ENCODE measurements at regions not wholly inside any gene's neighbourhood (a gene's known extent, or its start where the extent isn't known, plus 50 kb on each side); places are given as distances from the start of the nearest gene placed in this dataset.

GRCh38 chr1:222892137-222892769 lies 77.4 kb downstream of the DISP1 start:
- Histone ChIP-seq H3K27me3 (ENCODE audit: control insufficient read depth, extremely low read depth, insufficient read depth, low read length) (no peaks in the 10 kb centered on the region), H2AFZ (ENCODE audit: control insufficient read depth, low read length) (no peak overlapping the region), H3K9me1 (ENCODE audit: control insufficient read depth, extremely low read depth, insufficient read depth, low read length) (no peaks in the 10 kb centered on the region), H3K9me3 (ENCODE audit: control insufficient read depth, low read depth, low read length) (no peaks in the 10 kb centered on the region), H3K4me1 (ENCODE audit: control insufficient read depth, extremely low read depth, insufficient read depth, low read length) (peaks cover 30% of the 10 kb centered on the region), H3K4me2 (ENCODE audit: control insufficient read depth, extremely low read depth, insufficient read depth, low read depth, low read length) (peak overlapping the region; percentile 23), H4K20me1 (ENCODE audit: control insufficient read depth, extremely low read depth, insufficient read depth, low read length) (no peaks in the 10 kb centered on the region), H3K4me3 (ENCODE audit: control insufficient read depth in 2 of 3, extremely low read depth in 1 of 3, insufficient read depth in 2 of 3, low read depth in 1 of 3, low read length in 3 of 3) (no peak overlapping the region), H3K9ac (ENCODE audit: control insufficient read depth, extremely low read depth, insufficient read depth, low read length) (no peak overlapping the region), H3K79me2 (ENCODE audit: control insufficient read depth, insufficient read depth, low read length) (no peaks in the 10 kb centered on the region), H3K36me3 (ENCODE audit: control insufficient read depth in 2 of 2, extremely low read depth in 1 of 2, insufficient read depth in 2 of 2, low read length in 2 of 2) (no peaks in the 10 kb centered on the region), H3K27ac (ENCODE audit: control insufficient read depth, insufficient read depth, low read length) (no peak overlapping the region)
- no peak for TF ChIP-seq CTCF (optimal IDR thresholded peaks at IDR 0.05 in 1 of 3, IDR thresholded peaks at IDR 0.05 in 1 of 3, conservative IDR thresholded peaks at IDR 0.05 in 1 of 3; ENCODE audit: extremely low read depth in 1 of 3, insufficient read depth in 2 of 3, low read length in 3 of 3)
- TF ChIP-seq EZH2 (IDR thresholded peaks at IDR 0.05; ENCODE audit: low read length) = no peak
- FAIRE-seq = peak; percentile 61
- dilution Hi-C loops (cut with MboI; ENCODE audit: extremely low pct_ligation_motif_present, low sequenced_read_pairs) = no loop called here
- DNase-seq (ENCODE audit: low read depth, low spot score) = peak; percentile 28

DNA sequence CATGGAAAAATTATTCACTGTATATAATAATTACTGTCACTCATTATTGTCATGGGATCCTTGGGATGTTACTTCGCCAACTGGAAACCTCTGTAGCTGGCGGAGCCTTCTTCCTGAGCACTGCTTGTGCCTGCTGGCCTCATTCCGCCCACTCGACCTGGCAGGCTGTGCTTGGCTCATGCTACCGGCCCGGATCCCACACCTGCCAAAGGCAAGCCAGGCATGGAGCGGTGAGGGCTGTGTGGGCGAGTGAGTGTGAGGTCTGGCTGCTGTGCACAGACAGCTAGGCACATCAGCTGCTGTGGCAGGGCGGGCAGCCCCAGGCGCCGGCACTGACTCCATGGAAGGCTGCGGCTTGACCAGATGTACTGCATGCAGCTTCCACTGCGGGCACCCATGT lies 78.4 kb downstream of the DISP1 start:
- H3K9ac ChIP-seq (ENCODE audit: control insufficient read depth, extremely low read depth, insufficient read depth, low read length) = no peak overlapping the region
- H3K79me2 ChIP-seq (ENCODE audit: control insufficient read depth, insufficient read depth, low read length) = no peaks in the 10 kb centered on the region
- peak overlapping the region; percentile 47 for H3K4me2 ChIP-seq (ENCODE audit: control insufficient read depth, extremely low read depth, insufficient read depth, low read depth, low read length)
- dilution Hi-C loops (cut with MboI; ENCODE audit: extremely low pct_ligation_motif_present, low sequenced_read_pairs) = no loop called here
- H2AFZ ChIP-seq (ENCODE audit: control insufficient read depth, low read length) = peak overlapping the region; percentile 42
- TF ChIP-seq CTCF (optimal IDR thresholded peaks at IDR 0.05 in 1 of 3, IDR thresholded peaks at IDR 0.05 in 1 of 3, conservative IDR thresholded peaks at IDR 0.05 in 1 of 3; ENCODE audit: extremely low read depth in 1 of 3, insufficient read depth in 2 of 3, low read length in 3 of 3) (no peak), EZH2 (IDR thresholded peaks at IDR 0.05; ENCODE audit: low read length) (no peak)
- H3K9me1 ChIP-seq (ENCODE audit: control insufficient read depth, extremely low read depth, insufficient read depth, low read length) = no peaks in the 10 kb centered on the region
- no peaks in the 10 kb centered on the region for H3K9me3 ChIP-seq (ENCODE audit: control insufficient read depth, low read depth, low read length)
- no peak overlapping the region for H3K4me3 ChIP-seq (ENCODE audit: control insufficient read depth in 2 of 3, extremely low read depth in 1 of 3, insufficient read depth in 2 of 3, low read depth in 1 of 3, low read length in 3 of 3)
- H4K20me1 ChIP-seq (ENCODE audit: control insufficient read depth, extremely low read depth, insufficient read depth, low read length) = no peaks in the 10 kb centered on the region
- H3K4me1 ChIP-seq (ENCODE audit: control insufficient read depth, extremely low read depth, insufficient read depth, low read length) = peaks cover 33% of the 10 kb centered on the region
- FAIRE-seq (no peak), DNase-seq (ENCODE audit: low read depth, low spot score) (peak; percentile 7)
- no peaks in the 10 kb centered on the region for H3K27me3 ChIP-seq (ENCODE audit: control insufficient read depth, extremely low read depth, insufficient read depth, low read length)
- no peak overlapping the region for H3K27ac ChIP-seq (ENCODE audit: control insufficient read depth, insufficient read depth, low read length)
- no peaks in the 10 kb centered on the region for H3K36me3 ChIP-seq (ENCODE audit: control insufficient read depth in 2 of 2, extremely low read depth in 1 of 2, insufficient read depth in 2 of 2, low read length in 2 of 2)

Data from keratinocyte (primary cell).